HG02678 (cell line): ENCODE measurements at regions not wholly inside any gene's neighbourhood (a gene's known extent, or its start where the extent isn't known, plus 50 kb on each side); places are given as distances from the start of the nearest gene placed in this dataset.

Source experiments
- ATAC-seq: cut with Tn5 transposase; IDR thresholded peaks from one replicate; pipeline ENCODE4 v1.9.1; 2021; ENCODE audit warnings: mild to moderate bottlenecking, moderate library complexity; ENCODE audit not compliant: unreplicated experiment

DNA sequence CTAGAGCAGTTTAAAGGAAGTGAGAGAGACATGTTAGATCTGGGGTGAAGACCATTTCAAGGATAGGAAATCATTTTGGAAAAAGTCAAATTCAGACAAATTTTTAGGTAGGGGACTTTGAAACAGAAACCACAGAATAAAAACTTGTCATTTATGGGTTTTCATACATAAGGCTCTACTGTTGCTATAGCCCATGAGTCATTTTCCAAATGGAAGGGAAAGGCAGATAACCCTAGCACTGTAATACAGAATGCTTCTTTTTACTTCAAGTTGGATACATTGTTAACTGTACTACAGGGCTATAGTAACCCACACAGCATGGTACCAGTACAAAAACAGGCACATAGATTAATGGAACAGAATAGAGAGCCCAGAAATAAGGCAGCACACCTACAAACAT lies 455.4 kb downstream of the EBF1 start:
- ATAC-seq, result no peak

DNA sequence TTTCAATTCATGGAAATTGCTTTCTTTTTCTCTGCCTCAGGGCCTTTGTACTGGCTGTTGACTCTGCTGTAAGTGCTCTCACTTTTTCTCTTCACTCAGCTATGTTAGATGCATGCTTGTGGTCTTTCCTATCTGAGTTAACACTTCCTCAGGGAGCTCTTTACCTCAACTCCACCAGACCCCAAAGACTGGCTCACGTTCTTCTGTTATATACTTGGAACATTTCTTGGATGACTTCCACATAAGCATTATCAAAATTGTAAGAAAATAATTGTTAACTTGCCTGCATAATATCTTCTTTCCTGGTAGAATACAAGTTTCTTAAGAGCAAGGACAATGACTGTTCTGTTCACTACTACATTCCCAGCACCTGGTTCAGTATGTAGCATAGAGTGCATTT lies 455.9 kb downstream of the EBF1 start:
- no peak for ATAC-seq

DNA sequence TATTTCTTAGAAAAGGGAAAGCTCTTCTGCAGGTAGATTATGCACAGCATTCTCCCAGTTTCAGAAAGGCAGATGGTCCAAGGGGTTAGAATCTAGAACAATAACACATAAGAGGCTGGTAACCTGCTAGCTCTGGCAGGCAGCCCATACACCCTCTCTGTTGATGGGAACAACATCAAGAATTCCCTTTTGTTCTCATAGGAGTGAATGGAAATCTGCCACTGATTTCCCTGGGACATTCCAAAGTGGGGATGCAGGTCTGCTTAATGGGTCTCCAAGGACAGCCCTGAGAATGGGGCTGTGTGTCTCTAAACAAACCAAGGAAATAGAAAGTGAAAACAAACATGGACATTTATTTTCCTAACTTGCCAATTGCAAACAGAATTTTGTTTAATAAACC lies 456.8 kb downstream of the EBF1 start:
- ATAC-seq, result no peak

DNA sequence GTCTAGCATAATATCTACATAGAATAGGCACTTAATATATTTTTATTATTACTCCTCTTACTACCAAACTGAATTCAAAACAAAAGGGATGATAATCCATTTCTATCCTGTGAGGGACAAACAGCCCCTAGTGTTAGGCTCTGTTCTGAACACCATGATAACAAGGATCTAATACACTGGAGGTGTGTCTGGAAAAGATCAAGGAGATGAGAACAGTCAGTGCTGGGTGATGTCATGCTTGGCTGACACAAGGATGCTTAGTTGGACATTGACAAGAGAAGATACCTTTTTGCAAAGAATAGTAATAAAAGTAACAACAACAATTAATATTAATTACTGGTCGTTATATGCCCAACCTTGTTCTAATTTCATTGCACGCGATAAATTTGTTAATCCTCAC lies 458.7 kb downstream of the EBF1 start:
- ATAC-seq, result no peak

DNA sequence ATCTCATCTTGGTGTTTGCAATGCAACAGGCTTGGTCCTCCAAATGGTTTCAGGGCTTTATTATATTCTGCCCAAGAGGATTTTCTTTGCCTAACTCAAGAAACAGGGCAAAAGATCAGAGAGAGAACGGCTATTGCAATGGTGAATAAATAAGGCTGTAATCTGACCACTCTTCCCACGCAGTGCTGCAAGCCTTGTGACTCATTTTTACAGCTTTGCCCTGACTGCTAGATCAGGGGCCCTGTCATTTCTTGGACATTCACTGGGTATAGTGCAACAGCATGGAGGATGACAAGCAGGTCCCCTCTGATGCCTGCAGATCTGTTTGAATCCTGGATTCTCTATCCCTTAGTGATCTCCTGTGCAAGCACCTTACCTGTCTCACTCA lies 459.1 kb downstream of the EBF1 start:
- ATAC-seq, result no peak

DNA sequence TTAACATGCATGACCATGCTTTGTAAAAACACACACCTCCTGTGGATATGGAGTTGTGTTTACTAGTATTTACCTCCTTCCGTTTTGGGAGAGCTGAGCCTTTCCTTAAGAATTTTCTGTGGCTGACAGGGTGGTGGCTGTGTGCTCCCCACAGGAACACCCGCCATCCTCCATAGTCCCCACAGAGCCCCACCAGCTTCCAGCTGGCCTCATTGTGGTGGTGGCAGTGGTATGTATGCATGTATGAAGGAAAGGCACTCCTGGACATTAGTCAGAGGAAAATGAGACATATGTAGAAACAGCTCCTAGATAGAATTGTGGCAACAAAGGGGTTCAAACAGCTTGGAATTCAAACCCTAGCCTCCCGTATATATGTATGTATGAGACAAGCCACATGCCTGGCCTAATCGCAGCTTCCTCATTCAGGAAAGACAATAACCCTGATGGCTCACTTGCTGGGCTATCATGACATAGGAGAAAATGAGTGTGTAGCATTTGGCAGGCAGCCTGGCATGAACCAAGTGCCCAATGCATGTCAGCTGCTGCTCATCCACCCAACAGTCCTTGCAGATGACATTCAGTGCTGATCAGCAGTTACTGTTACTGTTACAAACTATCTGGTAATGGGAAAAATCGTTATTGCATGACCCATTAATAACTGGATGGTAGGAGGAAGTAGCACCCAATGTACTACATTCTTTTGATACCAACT lies 459.7 kb downstream of the EBF1 start:
- ATAC-seq, result no peak

DNA sequence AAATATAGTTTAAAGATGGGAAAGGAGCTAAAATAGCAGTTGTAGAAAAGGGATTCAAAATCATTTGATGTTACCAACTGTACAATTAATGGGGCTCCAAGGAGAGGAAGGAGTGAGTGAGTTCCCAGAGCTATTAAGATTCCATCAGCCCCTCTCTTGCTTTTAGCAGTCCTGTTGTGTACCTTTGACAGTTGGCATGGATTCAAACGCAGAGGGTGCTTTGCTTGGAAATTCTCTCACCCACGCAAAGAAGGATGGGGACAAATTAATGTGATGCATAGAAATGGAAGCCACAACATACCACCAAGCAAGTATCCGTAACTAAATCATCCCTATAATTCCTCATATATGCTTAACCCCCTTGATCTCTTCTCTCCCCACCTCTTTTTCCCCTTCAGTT lies 461.3 kb downstream of the EBF1 start:
- no peak for ATAC-seq

DNA sequence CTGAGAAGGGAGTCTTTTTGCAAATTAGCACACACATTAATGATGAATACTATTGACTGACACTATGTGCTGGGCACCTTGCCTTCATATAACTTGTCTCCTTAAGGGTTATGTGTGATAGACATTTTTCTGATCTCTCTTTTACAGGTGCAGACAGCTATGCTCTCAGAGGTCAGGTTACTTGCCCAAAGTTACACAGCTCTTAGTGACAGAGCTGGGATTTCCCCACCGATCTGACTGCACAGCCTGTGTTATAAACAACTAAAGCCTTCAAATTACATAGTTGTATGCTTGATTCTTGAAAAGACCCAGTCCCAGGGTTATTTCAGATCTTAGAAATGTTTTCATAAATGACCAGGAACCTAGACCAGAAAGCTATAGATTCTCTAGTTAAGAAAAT lies 462.7 kb downstream of the EBF1 start:
- no peak for ATAC-seq

DNA sequence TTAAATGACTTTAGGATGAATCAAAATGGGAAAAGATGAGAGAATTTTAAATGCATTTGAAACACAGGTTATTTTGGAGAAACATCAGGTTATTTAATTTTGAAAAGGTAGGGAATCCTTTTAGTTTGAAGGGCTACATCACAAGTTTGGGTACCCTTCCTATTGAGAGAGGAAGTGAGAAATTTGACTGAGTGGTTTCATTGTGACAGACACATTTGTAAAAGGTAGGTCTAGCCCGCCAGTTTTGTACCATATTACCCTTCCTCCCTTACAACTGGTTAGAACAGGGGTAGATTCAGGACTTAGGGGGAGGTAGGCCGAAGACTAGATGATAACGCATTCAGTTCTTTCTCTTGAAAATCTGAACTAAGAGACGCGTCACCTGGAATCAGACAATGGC lies 464.2 kb downstream of the EBF1 start:
- ATAC-seq, result no peak

DNA sequence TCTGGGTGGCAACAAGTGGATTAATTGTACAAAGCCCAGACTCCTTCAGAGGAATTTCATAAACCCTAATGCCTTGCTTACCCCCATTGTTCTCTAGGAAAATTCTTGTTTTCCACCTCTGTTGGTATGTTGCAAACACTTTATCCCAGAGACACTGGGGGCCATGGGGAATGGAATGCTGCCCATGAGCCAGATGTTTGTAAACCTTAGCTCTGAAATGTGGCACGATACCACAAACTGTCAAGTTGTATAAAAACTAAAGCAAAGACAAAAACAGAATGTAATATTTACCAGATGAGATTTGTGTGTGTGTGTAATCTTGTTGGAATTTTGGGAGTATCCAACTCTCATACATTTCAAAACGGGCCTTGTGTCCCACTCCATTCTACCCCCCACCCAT lies 465.0 kb downstream of the EBF1 start:
- ATAC-seq, result no peak

DNA sequence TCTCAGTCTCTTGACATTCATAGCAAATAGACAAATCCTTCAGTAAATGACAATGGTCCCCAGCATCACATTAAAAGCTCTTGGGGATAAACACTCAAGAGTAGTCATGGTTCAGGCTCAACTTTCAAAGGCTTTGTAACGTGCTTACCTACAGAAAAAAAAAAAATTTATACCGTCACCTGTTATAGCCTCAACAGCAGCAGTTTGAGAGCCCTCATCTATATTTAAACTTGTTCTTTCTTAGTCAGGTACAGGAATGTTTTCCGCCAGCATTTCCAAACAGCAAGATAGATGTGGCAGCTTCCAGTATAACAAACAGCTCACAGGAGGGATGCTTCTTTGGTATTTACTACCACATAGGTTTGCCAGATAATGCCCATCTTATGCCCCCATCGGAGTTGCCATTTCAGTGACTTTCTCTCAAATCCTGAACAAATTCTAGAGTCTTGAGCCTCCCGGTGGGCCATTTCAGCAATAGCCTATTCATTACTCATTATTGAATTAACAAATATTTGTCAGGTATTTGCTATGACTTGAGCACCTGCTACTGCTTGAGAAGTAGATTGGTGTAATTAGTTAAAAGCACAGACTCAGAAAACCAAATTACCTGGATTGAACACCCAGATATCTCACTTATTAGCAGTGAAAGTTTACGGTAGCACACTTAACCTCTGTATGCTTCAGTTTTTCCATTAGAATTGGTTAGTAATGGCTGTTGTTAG lies 470.0 kb downstream of the EBF1 start:
- ATAC-seq, result no peak

DNA sequence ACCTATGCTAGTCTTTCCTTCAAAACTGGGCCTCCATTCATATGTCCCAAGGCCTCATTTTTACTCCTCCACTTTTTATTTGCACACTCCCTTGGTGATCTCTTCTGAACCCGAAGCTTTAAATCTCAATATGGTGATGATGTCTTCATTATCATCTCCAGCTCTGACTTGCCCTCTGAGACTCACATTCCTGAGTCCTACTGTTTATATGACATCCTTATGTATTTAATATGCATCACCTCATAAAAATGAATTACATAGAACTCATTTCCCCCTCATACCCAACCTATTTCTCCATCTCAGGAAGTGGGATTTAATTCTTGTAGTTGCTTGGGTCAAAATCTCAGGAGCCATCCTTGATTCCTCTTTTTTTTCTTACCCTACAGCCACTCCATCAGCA lies 473.0 kb downstream of the EBF1 start:
- no peak for ATAC-seq

DNA sequence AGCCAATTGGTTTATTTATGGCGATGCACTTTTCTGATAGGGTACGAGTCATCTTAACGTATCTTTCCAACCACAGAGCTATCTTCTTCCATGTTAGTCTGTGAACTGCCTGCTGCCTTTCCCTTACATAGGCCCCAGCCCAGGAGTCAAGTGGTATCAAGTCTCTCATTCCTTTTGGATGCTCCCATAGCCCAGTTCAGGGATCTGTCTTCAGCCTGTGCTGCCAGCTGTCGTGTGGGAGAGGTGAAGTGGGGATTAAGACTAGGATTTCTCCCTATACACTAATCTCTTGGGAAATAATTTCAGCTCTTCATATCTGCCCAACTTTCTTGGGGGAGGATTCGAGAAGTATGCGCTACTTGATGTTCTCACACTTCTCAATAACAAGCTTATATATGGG lies 475.7 kb downstream of the EBF1 start:
- no peak for ATAC-seq

DNA sequence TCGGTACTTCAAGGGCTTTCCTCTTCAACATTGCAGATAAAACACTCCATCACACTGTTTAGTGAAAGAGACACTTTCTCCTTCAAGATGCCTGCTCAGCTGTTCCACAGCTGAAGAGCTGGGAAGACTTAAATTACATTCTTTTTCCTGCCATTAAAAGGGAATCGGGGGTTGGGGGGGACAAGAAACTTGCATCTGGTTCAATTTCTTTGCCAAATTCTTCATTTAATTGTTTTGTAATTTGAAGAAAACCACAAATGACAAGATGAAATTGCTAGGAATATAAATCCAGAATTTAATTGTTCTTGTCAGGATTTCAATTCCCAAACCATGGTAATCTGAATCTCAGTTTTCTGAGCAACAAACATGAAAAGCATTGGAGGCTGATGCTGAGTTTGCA lies 478.3 kb downstream of the EBF1 start:
- ATAC-seq, result no peak

DNA sequence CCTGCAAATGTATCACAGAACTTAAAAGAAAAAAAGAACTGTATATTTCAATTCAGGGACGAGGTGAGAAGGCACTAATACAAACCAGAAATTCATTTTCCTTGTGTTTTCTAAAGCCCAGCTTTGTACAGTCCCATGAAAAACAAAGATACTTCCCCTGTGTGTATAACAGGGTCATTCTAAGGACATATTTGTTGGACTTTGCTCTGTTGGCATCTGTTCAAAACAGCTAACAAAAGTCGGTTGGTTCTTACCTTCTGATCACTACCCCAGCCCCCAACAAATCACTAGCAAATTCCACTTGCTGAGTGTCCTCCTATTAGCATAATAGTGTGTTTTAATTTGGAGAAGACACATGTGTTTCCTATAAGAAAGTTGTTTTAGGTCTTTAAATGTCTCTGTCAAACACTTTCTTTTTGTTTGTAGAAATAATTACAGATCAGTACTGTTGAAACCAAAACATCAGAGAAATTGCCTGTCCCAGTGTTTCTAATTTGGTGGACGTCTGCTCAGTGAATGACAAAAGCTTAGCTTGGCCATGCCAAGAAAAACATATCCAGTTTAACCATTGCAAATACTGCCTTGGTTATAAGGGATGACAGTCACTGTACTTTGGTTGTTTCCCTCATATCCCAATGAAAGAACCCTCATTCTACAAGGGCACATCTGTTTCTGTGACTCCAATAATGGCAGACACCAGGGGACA lies 480.5 kb downstream of the EBF1 start:
- ATAC-seq, result no peak

DNA sequence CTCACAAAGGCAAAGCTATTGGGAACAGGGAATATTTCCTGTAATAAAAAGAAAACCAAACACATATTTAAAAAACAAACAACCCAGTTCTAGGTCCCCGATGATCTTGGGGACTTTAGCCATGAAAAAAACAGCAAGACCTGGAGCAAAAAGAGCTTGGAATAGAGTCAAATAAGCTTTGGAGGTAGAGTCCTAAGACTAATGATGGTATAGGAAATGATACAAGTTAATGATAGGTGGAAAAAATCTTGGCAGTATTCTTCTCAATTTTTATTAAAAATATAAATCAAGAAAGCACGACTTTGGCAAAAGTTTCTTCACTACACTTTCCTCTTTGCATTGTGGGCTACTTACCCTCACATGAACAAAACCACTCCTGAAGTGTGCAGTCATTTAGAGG lies 481.5 kb downstream of the EBF1 start:
- ATAC-seq, result no peak

DNA sequence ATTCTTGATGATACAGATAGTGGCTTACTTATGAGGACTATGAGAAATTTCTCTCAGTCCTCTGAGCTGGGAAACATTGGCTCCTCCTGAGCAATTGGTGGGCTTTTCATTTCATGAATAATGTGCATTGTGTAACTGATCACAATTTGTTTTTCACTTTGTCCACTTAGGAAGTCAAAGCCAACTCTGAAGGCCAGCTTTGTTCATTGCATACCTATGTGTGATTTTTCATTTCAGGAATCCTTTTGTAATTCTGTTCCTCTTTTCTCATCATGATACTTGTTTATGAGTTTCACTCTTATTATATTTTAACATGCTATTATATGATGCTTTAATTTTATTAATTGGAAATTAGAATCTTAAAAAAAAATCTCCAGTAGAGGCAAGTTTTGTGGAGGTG lies 483.0 kb downstream of the EBF1 start:
- no peak for ATAC-seq

DNA sequence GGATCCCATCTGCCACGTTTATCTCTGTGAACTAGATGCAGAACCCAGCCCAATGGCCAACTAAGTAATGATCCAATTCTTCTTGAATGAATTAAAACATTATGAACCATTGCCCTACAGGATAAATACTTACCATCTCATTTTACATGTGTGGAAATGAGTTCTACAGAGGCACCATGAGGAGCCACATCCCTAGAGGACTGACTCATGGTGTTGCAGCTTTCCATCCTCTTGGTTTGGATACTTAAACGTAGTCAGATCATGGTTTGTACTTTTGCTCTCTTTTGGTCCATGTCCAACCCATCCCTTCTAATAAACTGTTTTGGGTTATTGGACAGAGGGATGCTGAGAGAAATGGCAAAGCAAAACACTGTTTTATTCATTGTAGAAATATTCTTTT lies 484.8 kb downstream of the EBF1 start:
- ATAC-seq, result no peak

DNA sequence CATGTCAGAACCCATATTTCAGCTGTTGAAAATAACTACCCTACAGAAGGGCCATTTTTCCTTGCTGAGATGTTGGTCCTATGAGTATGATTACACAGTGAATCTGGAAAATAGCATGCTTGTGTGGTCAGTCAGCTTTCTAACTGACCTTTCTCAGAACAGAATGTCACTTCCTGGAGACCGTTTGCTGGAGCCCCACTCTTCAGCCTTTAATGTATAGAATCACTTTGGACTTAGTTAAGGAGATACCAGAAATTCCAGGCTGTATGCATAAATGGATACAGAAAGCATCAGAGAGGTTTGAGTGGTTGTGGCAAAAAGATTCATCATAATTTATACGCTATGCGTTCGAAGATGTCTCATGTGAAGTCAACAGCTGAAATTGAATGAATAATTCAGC lies 488.1 kb downstream of the EBF1 start:
- ATAC-seq, result no peak

DNA sequence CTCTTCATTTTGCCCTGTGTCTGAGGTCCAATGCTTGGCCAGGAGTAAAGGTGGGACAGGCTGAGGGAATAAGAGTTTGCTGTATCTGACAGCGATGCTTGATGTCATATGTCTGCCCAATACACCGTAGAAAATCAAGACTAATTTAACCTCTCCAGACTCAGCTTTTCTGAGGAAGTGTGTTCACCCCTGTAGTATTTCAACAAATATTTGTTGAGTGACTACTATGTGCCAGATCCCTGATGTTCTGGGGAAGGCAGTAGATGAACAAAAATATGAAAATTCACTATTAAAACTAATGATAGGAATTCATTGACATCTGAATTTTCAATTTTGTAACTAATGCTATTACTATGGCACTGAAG lies 489.7 kb downstream of the EBF1 start:
- ATAC-seq, result no peak

DNA sequence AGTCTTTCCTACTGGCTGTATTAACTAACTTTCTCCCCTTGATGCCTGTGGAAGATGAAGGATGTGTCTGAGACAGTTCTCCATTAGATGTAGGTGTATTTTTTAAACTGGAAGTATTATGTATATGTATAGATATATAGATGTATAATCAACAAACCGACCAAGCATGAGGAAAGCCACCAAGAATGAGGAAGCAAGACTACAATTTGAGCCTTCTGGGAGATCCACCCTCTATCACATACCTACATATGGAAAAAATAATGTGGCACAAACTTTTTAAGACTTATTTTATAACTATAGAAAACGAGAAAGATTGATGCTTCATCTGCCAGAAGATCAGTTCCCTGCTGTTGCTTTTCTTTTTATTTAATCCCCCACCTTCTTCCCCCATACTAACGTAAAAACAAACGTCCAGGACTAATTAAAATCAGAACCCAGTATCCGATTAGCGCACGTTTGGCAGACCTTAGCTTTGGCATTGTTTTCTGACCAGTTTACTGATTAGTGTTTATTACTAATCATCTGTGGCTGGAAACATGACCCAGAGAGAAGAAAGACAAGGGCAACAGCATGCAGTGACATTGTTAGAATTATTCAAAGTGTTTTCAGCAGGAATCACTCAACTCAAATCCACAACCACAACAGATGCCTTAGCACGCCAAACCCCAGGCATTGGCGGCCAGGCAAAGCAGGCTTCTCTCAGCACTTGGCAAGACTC lies 490.2 kb downstream of the EBF1 start:
- no peak for ATAC-seq

DNA sequence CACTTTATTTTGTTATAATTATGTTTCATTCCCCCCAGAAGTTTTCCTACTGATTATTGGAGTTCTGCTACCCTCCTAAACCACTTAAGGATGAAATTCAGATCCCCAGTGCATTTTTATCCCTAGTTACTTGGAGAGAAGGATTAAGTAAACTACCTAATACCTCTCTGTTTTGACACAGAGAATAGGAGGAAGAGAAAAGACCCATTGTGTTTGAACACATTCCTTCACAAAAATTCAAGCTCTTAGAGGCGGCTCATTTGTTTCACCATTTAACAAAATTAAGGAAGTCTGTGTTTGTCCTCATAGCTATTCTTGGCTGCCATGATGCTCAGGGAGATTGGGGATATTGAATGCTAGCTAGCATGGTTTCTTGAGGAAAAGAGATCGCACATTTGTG lies 492.6 kb downstream of the EBF1 start:
- no peak for ATAC-seq
